ENCODE measurements at regions not wholly inside any gene's neighbourhood (a gene's known extent, or its start where the extent isn't known, plus 50 kb on each side); places are given as distances from the start of the nearest gene placed in this dataset.
"Not testable (repeated sequence)": the region's sequence is repeated elsewhere in the genome, so short reads cannot be mapped to it uniquely, and the experiment has no call there.

- no peak overlapping the region for H3K4me3 ChIP-seq
- no peak overlapping the region for H3K27ac ChIP-seq
- TF ChIP-seq, protein P1, sequence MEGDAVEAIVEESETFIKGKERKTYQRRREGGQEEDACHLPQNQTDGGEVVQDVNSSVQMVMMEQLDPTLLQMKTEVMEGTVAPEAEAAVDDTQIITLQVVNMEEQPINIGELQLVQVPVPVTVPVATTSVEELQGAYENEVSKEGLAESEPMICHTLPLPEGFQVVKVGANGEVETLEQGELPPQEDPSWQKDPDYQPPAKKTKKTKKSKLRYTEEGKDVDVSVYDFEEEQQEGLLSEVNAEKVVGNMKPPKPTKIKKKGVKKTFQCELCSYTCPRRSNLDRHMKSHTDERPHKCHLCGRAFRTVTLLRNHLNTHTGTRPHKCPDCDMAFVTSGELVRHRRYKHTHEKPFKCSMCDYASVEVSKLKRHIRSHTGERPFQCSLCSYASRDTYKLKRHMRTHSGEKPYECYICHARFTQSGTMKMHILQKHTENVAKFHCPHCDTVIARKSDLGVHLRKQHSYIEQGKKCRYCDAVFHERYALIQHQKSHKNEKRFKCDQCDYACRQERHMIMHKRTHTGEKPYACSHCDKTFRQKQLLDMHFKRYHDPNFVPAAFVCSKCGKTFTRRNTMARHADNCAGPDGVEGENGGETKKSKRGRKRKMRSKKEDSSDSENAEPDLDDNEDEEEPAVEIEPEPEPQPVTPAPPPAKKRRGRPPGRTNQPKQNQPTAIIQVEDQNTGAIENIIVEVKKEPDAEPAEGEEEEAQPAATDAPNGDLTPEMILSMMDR (IDR thresholded peaks at IDR 0.05; ENCODE audit: poor library complexity), result no peak
- TF ChIP-seq EZH2phosphoT487 (IDR thresholded peaks at IDR 0.05; ENCODE audit: low read depth, severe bottlenecking, unreplicated experiment) (no peak), EZH2 (IDR thresholded peaks at IDR 0.05; ENCODE audit: borderline replicate concordance) (no peak)
- H3K4me1 ChIP-seq (ENCODE audit: insufficient read depth), result no peaks in the 10 kb centered on the region
- H3K9me2 ChIP-seq (replicated peaks; ENCODE audit: insufficient read depth), result no peaks in the 10 kb centered on the region
- no peaks in the 10 kb centered on the region for H3K36me3 ChIP-seq (replicated peaks; ENCODE audit: insufficient read depth, low read depth)
- no peaks in the 10 kb centered on the region for H3K9me3 ChIP-seq (ENCODE audit: low read depth)
- no peak overlapping the region for H3K4me2 ChIP-seq
- H2AFZ ChIP-seq, result no peak overlapping the region
- H3K27me3 ChIP-seq, result no peaks in the 10 kb centered on the region
- no peaks in the 10 kb centered on the region for H3K79me2 ChIP-seq
- no peak for DNase-seq (ENCODE audit: low spot score)
- H4K20me1 ChIP-seq (ENCODE audit: insufficient read depth, poor library complexity, severe bottlenecking), result no peaks in the 10 kb centered on the region
Measured at GRCh38 chr14:85003805-85004204, 526.1 kb upstream of the FLRT2 start.

GRCh38 chr14:85009506-85009905 is 520.4 kb upstream of the FLRT2 start:
- Histone ChIP-seq H4K20me1 (ENCODE audit: insufficient read depth, poor library complexity, severe bottlenecking) (no peaks in the 10 kb centered on the region), H3K36me3 (replicated peaks; ENCODE audit: insufficient read depth, low read depth) (no peaks in the 10 kb centered on the region), H3K9me3 (ENCODE audit: low read depth) (no peaks in the 10 kb centered on the region), H3K79me2 (no peaks in the 10 kb centered on the region), H3K4me3 (no peak overlapping the region), H2AFZ (no peak overlapping the region), H3K4me1 (ENCODE audit: insufficient read depth) (no peaks in the 10 kb centered on the region), H3K27ac (no peak overlapping the region), H3K9me2 (replicated peaks; ENCODE audit: insufficient read depth) (no peaks in the 10 kb centered on the region), H3K4me2 (no peak overlapping the region), H3K27me3 (no peaks in the 10 kb centered on the region)
- TF ChIP-seq EZH2 (IDR thresholded peaks at IDR 0.05; ENCODE audit: borderline replicate concordance), result no peak
- TF ChIP-seq, protein P1 (IDR thresholded peaks at IDR 0.05; ENCODE audit: poor library complexity), result no peak
- TF ChIP-seq EZH2phosphoT487 (IDR thresholded peaks at IDR 0.05; ENCODE audit: low read depth, severe bottlenecking, unreplicated experiment), result no peak
- WGBS (ENCODE audit: low lambda C conversion rate, missing lambda C conversion rate), result 95% methylated on average over 7 of the region's 7 CpGs
- DNase-seq (ENCODE audit: low spot score), result no peak

DNA sequence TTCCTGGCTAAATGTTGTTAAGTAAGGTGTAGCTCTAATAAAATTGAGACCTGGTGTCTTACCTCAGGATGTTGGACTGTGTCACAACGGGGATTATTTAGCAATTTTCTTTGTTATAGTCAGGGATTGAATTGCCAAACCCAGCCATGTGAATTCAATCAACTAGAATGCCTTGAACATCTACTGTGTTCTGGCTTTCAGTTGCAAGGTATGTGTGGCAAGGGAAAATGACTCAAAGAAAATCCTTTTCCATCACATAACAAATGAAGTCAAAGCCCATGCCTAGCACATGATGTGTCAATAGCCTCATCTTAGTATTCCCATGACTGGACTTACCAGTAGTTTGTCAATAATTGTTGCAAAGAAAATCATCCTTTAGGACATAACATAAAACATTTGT is 519.8 kb upstream of the FLRT2 start:
- no peaks in the 10 kb centered on the region for H3K79me2 ChIP-seq
- no peaks in the 10 kb centered on the region for H3K4me1 ChIP-seq (ENCODE audit: insufficient read depth)
- no peaks in the 10 kb centered on the region for H3K27me3 ChIP-seq
- no peak overlapping the region for H2AFZ ChIP-seq
- no peaks in the 10 kb centered on the region for H4K20me1 ChIP-seq (ENCODE audit: insufficient read depth, poor library complexity, severe bottlenecking)
- H3K36me3 ChIP-seq (replicated peaks; ENCODE audit: insufficient read depth, low read depth), result no peaks in the 10 kb centered on the region
- no peak overlapping the region for H3K4me2 ChIP-seq
- TF ChIP-seq EZH2phosphoT487 (IDR thresholded peaks at IDR 0.05; ENCODE audit: low read depth, severe bottlenecking, unreplicated experiment) (no peak), EZH2 (IDR thresholded peaks at IDR 0.05; ENCODE audit: borderline replicate concordance) (no peak)
- TF ChIP-seq, protein P1 (IDR thresholded peaks at IDR 0.05; ENCODE audit: poor library complexity), result no peak
- 59% methylated on average over 1 of the region's 1 CpG for WGBS (ENCODE audit: low lambda C conversion rate, missing lambda C conversion rate)
- H3K9me3 ChIP-seq (ENCODE audit: low read depth), result no peaks in the 10 kb centered on the region
- DNase-seq (ENCODE audit: low spot score), result no peak
- H3K27ac ChIP-seq, result no peak overlapping the region
- no peaks in the 10 kb centered on the region for H3K9me2 ChIP-seq (replicated peaks; ENCODE audit: insufficient read depth)
- no peak overlapping the region for H3K4me3 ChIP-seq

DNA sequence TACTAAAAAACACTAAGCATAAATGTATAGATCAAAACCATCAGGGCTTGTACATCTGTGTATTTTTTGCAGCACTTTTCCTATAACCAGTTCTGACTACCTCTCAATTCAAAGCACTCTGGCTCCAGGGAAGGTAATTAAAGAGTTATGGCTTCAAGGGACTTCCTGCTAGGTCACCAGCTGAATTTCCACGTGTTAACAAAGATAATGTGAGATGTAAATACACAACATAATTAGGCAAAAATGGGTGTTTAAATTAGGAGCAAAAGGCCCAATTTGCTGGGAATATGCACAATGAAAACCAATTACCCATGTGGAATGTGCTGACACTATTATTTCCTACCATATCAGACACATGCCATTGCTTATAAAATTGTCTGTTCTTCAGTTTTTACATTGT is 513.4 kb upstream of the FLRT2 start:
- Histone ChIP-seq H3K27me3 (no peaks in the 10 kb centered on the region), H3K9me2 (replicated peaks; ENCODE audit: insufficient read depth) (no peaks in the 10 kb centered on the region), H3K4me1 (ENCODE audit: insufficient read depth) (no peaks in the 10 kb centered on the region), H3K4me3 (no peak overlapping the region), H4K20me1 (ENCODE audit: insufficient read depth, poor library complexity, severe bottlenecking) (no peaks in the 10 kb centered on the region), H2AFZ (no peak overlapping the region), H3K79me2 (no peaks in the 10 kb centered on the region), H3K36me3 (replicated peaks; ENCODE audit: insufficient read depth, low read depth) (no peaks in the 10 kb centered on the region), H3K4me2 (no peak overlapping the region), H3K27ac (no peak overlapping the region), H3K9me3 (ENCODE audit: low read depth) (no peaks in the 10 kb centered on the region)
- TF ChIP-seq EZH2phosphoT487 (IDR thresholded peaks at IDR 0.05; ENCODE audit: low read depth, severe bottlenecking, unreplicated experiment), result no peak
- no peak for TF ChIP-seq EZH2 (IDR thresholded peaks at IDR 0.05; ENCODE audit: borderline replicate concordance)
- TF ChIP-seq, protein P1 (IDR thresholded peaks at IDR 0.05; ENCODE audit: poor library complexity), result no peak
- WGBS (ENCODE audit: low lambda C conversion rate, missing lambda C conversion rate), result 8% methylated on average over 1 of the region's 1 CpG
- no peak for DNase-seq (ENCODE audit: low spot score)

GRCh38 chr14:85023866-85024265 is 506.1 kb upstream of the FLRT2 start:
- WGBS (ENCODE audit: low lambda C conversion rate, missing lambda C conversion rate), result 90% methylated on average over 7 of the region's 7 CpGs
- not testable (repeated sequence) for H4K20me1 ChIP-seq (ENCODE audit: insufficient read depth, poor library complexity, severe bottlenecking); H3K27me3 ChIP-seq

More at GRCh38 chr14:85023866-85024265, 506.1 kb upstream of the FLRT2 start:
- DNase-seq (ENCODE audit: low spot score); H3K79me2 ChIP-seq; H3K4me1 ChIP-seq (ENCODE audit: insufficient read depth); H3K9me3 ChIP-seq (ENCODE audit: low read depth); H3K9me2 ChIP-seq (replicated peaks; ENCODE audit: insufficient read depth); H3K36me3 ChIP-seq (replicated peaks; ENCODE audit: insufficient read depth, low read depth); H3K4me3 ChIP-seq; H3K4me2 ChIP-seq; H3K27ac ChIP-seq; H2AFZ ChIP-seq: not testable (repeated sequence)
